SK-N-DZ (cell line): ENCODE measurements at regions not wholly inside any gene's neighbourhood (a gene's known extent, or its start where the extent isn't known, plus 50 kb on each side); places are given as distances from the start of the nearest gene placed in this dataset.

Experiments
- DNase-seq: peaks from one replicate; pipeline ENCODE4 v3.0.0-alpha.2; 2015; ENCODE audit warnings: low spot score

DNA sequence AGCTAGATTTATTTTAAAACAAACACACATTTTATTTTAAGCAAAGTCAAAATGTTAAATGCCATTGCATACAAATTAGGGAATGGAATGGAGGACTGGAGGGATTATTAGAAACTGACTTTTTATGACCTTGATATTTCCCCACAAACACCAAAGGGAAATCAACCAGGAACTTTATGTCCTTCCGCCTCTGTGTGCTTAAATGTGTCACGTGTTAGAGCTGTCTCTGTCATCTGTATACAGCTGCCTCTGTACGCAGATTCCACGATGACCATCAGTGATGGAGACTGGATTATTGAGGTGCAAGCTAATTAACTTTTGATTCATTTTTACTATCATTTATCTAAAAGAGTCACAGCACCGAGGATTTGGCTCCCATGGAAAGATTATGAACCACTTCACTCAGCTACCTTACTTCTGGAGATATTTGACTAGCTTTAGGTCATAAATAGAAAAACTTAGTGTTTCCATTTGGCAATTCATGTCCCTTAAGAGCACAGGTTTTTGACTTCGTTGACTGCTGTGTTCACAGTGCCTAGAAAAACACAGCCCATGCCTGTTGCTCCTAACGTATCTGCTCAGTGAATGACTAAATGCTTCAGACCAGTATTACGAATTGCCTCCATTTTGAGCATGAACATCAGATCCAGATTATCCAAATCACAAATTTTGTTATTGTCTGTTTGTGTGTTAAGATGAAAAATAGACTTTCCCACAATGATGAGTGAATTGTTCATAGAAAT lies 1048.1 kb downstream of the MCTP2 start:
- DNase-seq = no peak

DNA sequence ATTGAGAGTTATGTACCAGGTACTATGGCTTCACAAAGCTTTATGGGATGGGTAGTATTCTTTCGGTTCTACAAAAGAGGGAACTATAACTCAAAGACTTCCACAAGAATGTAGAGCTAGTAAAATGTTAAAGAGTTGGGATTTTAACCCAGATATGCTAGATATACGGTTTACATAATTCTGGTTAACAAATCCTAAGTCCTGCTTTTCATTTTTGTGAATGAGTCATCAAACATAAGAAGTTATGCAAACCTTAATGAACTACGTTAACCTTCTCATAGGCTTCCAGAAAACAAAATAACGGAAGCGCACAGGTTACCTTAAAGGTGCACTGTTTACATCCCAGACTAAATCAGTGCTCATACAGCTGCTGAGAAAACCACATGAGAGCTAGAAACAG lies 1049.3 kb downstream of the MCTP2 start:
- no peak for DNase-seq

DNA sequence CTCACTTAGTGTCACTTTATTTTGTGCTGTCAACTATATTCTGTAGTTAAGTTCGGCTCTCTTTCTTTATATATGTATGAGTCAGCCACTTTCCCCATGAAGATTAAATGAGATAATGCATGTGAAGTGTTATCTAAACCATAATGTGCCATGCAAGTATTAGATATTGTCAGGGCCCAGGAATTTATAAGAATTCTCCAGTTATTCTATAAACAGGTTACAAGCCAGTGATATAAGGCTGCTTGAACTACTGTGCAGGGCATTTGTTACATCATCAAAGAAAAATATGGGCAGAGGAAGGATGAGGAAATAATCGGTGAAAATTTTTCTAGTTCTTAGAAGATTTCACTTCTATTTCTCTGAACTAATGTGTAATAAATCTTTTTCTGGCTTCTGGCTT lies 1049.0 kb upstream of the NR2F2 start:
- no peak for DNase-seq

- no peak for DNase-seq
Observed at GRCh38 chr15:95284492-95284891, 1046.0 kb upstream of the NR2F2 start.

- DNase-seq = peak; percentile 9
Observed at GRCh38 chr15:95284933-95285421, 1045.5 kb upstream of the NR2F2 start.

- DNase-seq = no peak
Observed at GRCh38 chr15:95286352-95286880, 1044.1 kb upstream of the NR2F2 start.

DNA sequence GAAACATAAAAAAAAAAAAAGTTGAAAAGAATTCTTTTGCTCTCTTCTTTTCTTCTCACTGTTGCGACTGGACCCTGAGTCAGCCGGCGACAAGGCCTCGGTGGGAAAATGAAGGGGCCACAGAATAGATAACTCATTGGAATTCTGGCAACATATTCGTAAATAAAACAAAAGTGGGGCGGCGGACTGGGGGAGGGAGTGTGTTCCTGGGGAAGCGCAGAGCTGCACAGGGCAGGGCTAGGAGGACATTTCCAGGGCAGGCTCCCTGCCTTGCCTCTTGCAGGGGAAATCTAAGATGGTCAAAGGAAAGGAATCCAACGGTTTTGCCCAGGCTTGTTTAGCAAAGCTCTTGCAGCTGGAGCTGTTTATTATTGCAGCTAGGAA lies 1042.8 kb upstream of the NR2F2 start:
- DNase-seq = no peak

DNA sequence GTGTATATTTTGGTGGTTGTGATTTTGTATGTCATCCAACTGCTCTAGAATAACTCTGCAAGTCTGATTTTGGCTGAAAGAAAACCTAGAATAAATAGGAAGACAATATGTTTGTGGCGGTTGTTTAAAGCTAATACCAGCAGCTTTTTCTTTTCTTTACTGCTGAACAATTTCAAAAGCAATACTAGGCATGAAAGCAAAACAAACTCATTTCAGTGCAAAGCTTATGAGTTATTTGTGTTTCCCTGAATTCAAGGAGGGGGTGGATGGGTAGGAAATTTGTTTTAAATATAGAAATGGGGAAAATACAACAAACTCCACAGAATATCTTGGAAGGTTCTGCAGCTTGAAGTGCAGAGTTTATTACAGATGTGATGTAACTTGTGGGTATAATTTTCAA lies 1041.9 kb upstream of the NR2F2 start:
- DNase-seq = no peak

DNA sequence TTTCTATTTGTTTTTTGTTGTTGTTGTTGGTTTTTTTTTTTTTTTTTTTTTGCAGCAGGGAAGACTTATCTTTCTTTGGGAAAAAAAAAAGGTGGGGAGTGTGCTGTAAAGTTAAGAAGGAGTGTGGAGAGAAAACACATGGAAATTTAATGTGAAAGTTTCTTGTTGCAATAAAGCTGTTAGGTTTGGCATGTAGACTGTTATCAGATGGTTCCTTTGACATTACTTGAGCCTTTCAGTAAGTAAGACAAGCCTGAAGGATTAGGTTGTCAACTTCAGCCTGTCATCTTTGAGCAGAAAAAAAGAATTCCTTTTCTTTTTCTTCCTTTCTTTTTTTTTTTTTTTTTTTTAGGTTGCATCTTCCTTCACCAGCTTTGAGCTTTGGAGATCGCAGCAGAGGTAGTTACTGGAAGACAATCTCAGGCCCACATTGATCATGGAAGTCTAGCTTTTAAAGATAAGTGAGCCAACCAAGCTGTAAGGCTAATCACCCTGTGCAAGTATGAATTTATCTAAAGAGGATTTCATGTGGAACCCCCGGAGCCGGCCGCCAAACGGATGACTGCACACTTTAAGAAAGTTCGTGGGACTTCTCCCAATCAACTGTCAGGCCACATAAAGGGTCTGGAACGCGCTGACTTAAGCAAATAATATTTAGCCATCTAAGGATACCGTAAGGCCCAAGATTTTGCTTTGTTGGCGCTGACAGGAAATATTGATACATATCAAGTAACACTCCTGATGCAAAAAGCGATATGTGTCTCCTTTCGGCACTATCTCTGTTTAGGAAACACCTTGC lies 1040.1 kb upstream of the NR2F2 start:
- DNase-seq = no peak

- DNase-seq = peak; percentile 28
Observed at GRCh38 chr15:95291898-95292472, 1038.5 kb upstream of the NR2F2 start.

DNA sequence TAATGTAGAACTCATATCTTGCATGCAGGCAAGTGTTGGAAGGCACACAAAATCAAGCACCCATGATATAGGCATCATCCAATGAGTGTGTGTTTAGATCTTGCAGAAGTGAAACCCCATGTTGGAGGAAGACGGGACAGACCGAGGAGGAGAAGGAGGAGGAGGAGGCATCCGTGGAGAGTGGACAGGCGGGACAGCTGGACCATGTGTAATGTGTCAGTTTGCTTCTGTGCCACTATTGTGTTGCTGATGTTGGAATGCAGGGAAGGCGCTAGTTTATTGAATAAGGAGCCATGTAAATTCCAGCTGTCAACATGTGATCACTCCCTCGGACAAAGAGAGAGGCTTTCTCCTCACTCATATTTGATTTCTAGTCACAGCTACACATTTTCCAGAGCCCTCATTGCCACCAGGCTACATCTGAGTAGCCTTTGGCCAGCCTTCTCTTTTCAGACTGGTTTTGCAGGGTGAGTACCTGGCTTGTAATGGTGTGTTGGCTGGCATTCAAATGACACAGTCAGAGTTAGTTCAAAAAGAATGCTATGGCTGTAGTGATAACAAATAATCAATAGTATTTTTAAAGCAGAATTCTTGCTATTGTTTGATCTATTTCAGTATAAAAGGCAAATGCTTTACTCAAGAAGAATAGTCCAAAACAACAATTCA lies 1037.6 kb upstream of the NR2F2 start:
- DNase-seq = no peak

GRCh38 chr15:95293456-95294031 lies 1037.0 kb upstream of the NR2F2 start:
- no peak for DNase-seq

DNA sequence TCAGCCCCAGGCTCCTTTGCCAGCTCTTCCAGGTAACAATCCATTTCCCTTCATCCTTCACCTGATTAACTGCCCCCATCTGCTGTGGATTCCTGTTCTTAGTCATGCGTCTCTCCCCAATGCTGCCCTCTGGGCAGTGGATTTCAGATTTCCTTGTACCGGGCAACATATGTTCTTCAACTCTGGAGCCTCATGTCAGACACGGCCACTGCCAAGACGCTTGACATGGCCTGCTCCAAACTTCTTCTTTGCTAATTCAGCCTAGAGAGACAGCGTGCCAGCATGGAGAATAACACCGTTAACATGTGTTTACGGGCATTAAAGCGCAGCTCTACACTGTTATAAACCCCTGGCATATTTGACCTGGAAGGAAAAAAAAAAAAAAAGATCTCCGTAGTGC lies 1035.1 kb upstream of the NR2F2 start:
- no peak for DNase-seq

DNA sequence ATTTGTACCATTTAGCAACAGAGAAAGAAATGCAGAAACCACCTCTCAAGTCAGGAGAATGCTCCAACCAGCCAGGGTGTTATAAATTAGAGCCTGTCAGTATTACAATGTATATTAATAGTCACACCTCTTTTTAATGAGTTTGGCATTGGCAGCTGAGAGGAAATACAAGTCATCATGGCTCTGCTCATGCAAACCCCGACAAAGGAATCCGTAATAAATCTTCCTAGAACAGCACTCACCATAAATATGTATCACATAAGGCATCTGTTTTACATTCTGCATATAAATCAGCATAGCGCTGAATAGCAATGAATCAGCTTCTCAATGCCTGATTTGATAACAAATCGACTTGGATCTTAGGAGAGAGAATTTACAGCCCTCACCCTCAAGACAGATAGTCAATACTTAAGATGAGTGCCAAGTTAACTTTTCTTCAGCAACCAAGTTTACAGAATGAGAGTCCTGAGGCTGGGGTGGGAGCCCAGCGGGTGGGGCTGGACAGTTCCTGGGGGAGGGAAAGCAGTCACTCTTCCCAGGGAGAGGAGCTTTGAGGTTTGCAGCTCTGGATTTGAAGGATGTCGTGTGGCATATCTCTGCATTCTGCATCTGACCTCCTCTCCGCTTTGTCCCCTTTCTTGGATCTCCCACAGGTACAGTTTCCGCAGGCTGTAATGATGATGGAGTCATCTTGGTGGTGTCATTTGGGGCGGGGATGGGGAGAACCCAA lies 1034.4 kb upstream of the NR2F2 start:
- no peak for DNase-seq

GRCh38 chr15:95296643-95297042 lies 1033.9 kb upstream of the NR2F2 start:
- DNase-seq = no peak

DNA sequence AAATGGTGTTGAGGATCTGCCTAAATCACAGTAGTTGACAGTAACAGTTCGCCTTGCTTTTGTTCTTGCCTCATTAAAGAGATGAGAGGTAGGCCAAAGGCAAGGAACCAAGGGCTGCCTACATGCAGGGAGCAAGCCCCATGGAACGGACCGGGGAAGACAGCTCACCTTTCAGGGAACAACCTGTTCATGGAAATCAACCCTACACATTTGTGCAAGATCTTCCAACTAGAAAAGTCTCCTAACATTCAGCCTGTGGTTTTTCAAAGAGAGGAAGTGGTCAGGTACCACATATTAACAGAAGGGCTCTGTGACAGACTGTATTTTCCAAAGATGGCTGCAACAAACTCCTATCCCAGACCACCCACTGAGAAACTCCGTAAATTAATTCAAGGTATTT lies 1031.8 kb upstream of the NR2F2 start:
- DNase-seq = no peak

GRCh38 chr15:95300958-95301357 lies 1029.5 kb upstream of the NR2F2 start:
- no peak for DNase-seq

- no peak for DNase-seq
Observed at GRCh38 chr15:95302206-95302605, 1028.3 kb upstream of the NR2F2 start.

DNA sequence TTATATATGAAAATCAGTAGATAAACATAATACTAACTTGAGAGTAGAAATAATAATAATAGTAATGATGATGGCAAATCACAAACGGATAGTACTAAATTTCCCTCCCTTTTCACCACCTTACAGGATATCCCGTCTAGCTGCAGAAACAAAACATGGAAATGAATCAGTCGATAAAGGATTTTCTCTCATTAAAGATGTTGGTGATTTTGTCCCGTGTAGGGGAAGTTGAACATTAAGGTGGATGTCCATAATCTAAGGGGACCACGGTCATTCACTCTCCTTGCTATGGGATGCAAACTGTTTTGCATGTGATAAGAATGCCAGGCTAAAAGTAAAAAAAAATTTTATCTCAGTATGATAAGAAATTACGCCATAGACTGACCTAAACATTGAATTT lies 1027.7 kb upstream of the NR2F2 start:
- no peak for DNase-seq

DNA sequence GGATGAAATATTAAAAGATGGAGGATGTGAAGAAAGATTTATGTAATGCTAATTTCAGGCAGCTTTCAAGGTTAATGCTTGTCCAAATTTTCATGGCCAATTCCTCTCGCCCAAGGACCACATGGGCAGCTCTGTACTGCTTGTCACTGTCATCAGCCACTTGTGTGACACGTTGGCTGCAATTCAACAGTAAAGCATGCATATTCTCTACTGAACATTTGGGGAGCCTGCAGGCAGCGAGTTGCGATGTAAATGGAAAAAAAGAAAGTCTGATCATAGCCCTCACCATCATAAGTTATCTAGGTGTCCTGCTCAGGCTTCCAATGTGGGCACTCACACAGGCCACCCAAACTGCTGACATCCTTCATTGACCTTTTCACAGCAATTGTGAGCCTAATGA lies 1026.8 kb upstream of the NR2F2 start:
- no peak for DNase-seq
